Psoas muscle (tissue), 7 donors: ENCODE measurements at regions not wholly inside any gene's neighbourhood (a gene's known extent, or its start where the extent isn't known, plus 50 kb on each side); places are given as distances from the start of the nearest gene placed in this dataset.
A peak's percentile ranks its signal among the peaks of the same experiment; 100 is the strongest.

Experiments
- ATAC-seq, 4 donors: fragments of 200-7000 bp; cut with Tn5 transposase; one replicate each; pipeline ENCODE4 v1.9.1; 2020; ENCODE audit warnings: moderate library complexity in 3 of 4, mild to moderate bottlenecking in 2 of 4
- DNase-seq, 2 donors: peaks; one replicate each; pipeline ENCODE4 v3.0.0-alpha.2; 2020
- H3K27ac ChIP-seq: fragments of 200-600 bp; one replicate; pipeline ENCODE4 v1.8.0; 2022
- H3K27me3 ChIP-seq, 3 donors: fragments of 200-600 bp in 1 of 3; one replicate each; pipeline versions ENCODE4 v1.6.1 to v1.8.0; 2013 to 2022; ENCODE audit warnings: low read length in 2 of 3, mild to moderate bottlenecking in 2 of 3, moderate library complexity in 1 of 3; ENCODE audit not compliant: insufficient read depth in 3 of 3
- H3K36me3 ChIP-seq, 2 donors: fragments of 200-600 bp in 1 of 2; one replicate each; pipeline versions ENCODE4 v1.6.1 to v1.8.0; 2013 to 2022; ENCODE audit warnings: low read depth in 1 of 2, mild to moderate bottlenecking in 1 of 2, moderate library complexity in 1 of 2; ENCODE audit not compliant: insufficient read depth in 1 of 2
- H3K4me1 ChIP-seq: fragments of 200-600 bp; one replicate; pipeline ENCODE4 v1.8.0; 2022
- H3K4me3 ChIP-seq: fragments of 200-600 bp; one replicate; pipeline ENCODE4 v1.8.0; 2022; ENCODE audit warnings: mild to moderate bottlenecking
- H3K9me3 ChIP-seq: fragments of 200-600 bp; one replicate; pipeline ENCODE4 v1.8.0; 2022
- CTCF ChIP-seq: fragments of 200-600 bp; IDR thresholded peaks from one replicate; pipeline ENCODE4 v1.8.0; 2022; ENCODE audit warnings: antibody characterized with exemption
- WGBS, 3 donors: extraction: QIAGEN DNeasy Blood & Tissue Kit; methylation state at CpG; one replicate each; pipeline versions ENCODE4 v1.1.6 to v1.1.7; 2013; 5-methylcytosine and 5-hydroxymethylcytosine counted together
- intact Hi-C, 2 donors: fragments of 100-400 bp; cut with DNase I; formaldehyde crosslinking; loops; one replicate each; pipeline versions ENCODE4 v1.11.0 to v1.14.2; 2022
- donor health status: healthy with polysubstance abuse.
- donor health status: DM: no; HTN: no; CAD: no; lungs with moderate emphysema.
- donor health status: Bipolar disorder and iron deficiency.
- donor health status: healthy.
- donor health status: DM: yes; HTN: yes; CAD: no.
- donor health status: DM: no; HTN: no; CAD: no.
- donor health status: DM: yes; HTN: yes; CAD: no.

- Histone ChIP-seq H3K36me3 (no peaks in the 10 kb centered on the region), H3K9me3 (no peaks in the 10 kb centered on the region), H3K27me3 (peaks cover 0 to 53% (median 10%) of the 10 kb centered on the region in 3 donors), H3K4me3 (no peak overlapping the region), H3K27ac (no peak overlapping the region), H3K4me1 (peaks cover 4% of the 10 kb centered on the region)
- TF ChIP-seq CTCF, result no peak
- 10 to 17% (median 11%) methylated on average over 25 of the region's 25 CpGs for WGBS, 3 donors
- intact Hi-C loops, result no loop called here
- DNase-seq (peak in 1 of 2 donors; percentile 59), ATAC-seq (peak in 2 of 4 donors; percentile 38 to 51)
Measured at GRCh38 chr9:135186248-135187164, 99.0 kb downstream of the OLFM1 start.

GRCh38 chr9:135187365-135187764 lies 99.9 kb downstream of the OLFM1 start:
- peaks cover 0 to 59% (median 13%) of the 10 kb centered on the region in 3 donors for H3K27me3 ChIP-seq
- no peaks in the 10 kb centered on the region for H3K9me3 ChIP-seq
- H3K36me3 ChIP-seq, result no peaks in the 10 kb centered on the region
- H3K4me1 ChIP-seq, result peaks cover 4% of the 10 kb centered on the region
- no peak overlapping the region for H3K27ac ChIP-seq
- no peak overlapping the region for H3K4me3 ChIP-seq
- intact Hi-C loops, result no loop called here
- DNase-seq (no peak), ATAC-seq (no peak)
- WGBS, 3 donors, result 81 to 86% (median 83%) methylated on average over 11 to 14 of the region's 14 CpGs
- no peak for TF ChIP-seq CTCF

GRCh38 chr9:135188681-135189151 lies 101.2 kb downstream of the OLFM1 start:
- WGBS, 3 donors, result 87 to 93% (median 87%) methylated on average over 9 of the region's 9 CpGs
- H3K27ac ChIP-seq, result no peak overlapping the region
- intact Hi-C loops, result no loop called here
- no peak overlapping the region for H3K4me3 ChIP-seq
- no peaks in the 10 kb centered on the region for H3K9me3 ChIP-seq
- no peak for ATAC-seq
- no peak for TF ChIP-seq CTCF
- peaks cover 4% of the 10 kb centered on the region for H3K4me1 ChIP-seq
- DNase-seq, result no peak
- peaks cover 0 to 72% (median 13%) of the 10 kb centered on the region in 3 donors for H3K27me3 ChIP-seq
- H3K36me3 ChIP-seq, result no peaks in the 10 kb centered on the region

GRCh38 chr9:135189497-135189896 lies 102.0 kb downstream of the OLFM1 start:
- no peaks in the 10 kb centered on the region for H3K36me3 ChIP-seq
- H3K4me3 ChIP-seq, result no peak overlapping the region
- TF ChIP-seq CTCF, result no peak
- intact Hi-C loops, result no loop called here
- no peaks in the 10 kb centered on the region for H3K9me3 ChIP-seq
- ATAC-seq (no peak), DNase-seq (no peak)
- peaks cover 0 to 73% (median 13%) of the 10 kb centered on the region in 3 donors for H3K27me3 ChIP-seq
- peaks cover 4% of the 10 kb centered on the region for H3K4me1 ChIP-seq
- no peak overlapping the region for H3K27ac ChIP-seq
- WGBS, 3 donors, result 88 to 96% (median 93%) methylated on average over 5 of the region's 5 CpGs
